H9 (cell line): ENCODE measurements at regions not wholly inside any gene's neighbourhood (a gene's known extent, or its start where the extent isn't known, plus 50 kb on each side); places are given as distances from the start of the nearest gene placed in this dataset.

Experiments
- DNase-seq: peaks from one replicate; pipeline ENCODE4 v3.0.0-alpha.2; 2017
- H2AFZ ChIP-seq: one replicate; pipeline ENCODE4 v1.6.1; 2013; ENCODE audit warnings: mild to moderate bottlenecking, low read length, control low read depth, moderate library complexity
- H2AK5ac ChIP-seq: 2 replicates; pipeline ENCODE4 v1.6.1; 2013; ENCODE audit warnings: low read length, control low read depth, mixed read lengths; ENCODE audit not compliant: insufficient read length
- H2BK120ac ChIP-seq: one replicate; pipeline ENCODE4 v1.6.1; 2013; ENCODE audit warnings: low read depth, mild to moderate bottlenecking, low read length, control low read depth, inconsistent platforms; ENCODE audit not compliant: poor library complexity, severe bottlenecking
- H2BK12ac ChIP-seq: 2 replicates; pipeline ENCODE4 v1.6.1; 2013; ENCODE audit warnings: low read length, control low read depth, mixed read lengths, low read depth; ENCODE audit not compliant: insufficient read length
- H2BK15ac ChIP-seq: 2 replicates; pipeline ENCODE4 v1.6.1; 2013; ENCODE audit warnings: low read depth, low read length, control low read depth
- H2BK20ac ChIP-seq: one replicate; pipeline ENCODE4 v1.6.1; 2013; ENCODE audit warnings: low read depth, mild to moderate bottlenecking, low read length, control low read depth, inconsistent platforms; ENCODE audit not compliant: poor library complexity, severe bottlenecking
- H2BK5ac ChIP-seq: 2 replicates; pipeline ENCODE4 v1.6.1; 2013; ENCODE audit warnings: low read length, control low read depth, mixed read lengths; ENCODE audit not compliant: insufficient read length
- H3K14ac ChIP-seq: 2 replicates; pipeline ENCODE4 v1.6.1; 2013; ENCODE audit warnings: low read length, control low read depth; ENCODE audit not compliant: insufficient read depth
- H3K18ac ChIP-seq: 2 replicates; pipeline ENCODE4 v1.6.1; 2013; ENCODE audit warnings: low read depth, mild to moderate bottlenecking, mixed read lengths, low read length, control low read depth; ENCODE audit not compliant: insufficient read length
- H3K23ac ChIP-seq: 2 replicates; pipeline ENCODE4 v1.6.1; 2013; ENCODE audit warnings: low read length, control low read depth, mixed read lengths, low read depth; ENCODE audit not compliant: insufficient read length
- H3K23me2 ChIP-seq: 2 replicates; pipeline ENCODE4 v1.6.1; 2013; ENCODE audit warnings: low read depth, mild to moderate bottlenecking, mixed read lengths, low read length, control low read depth; ENCODE audit not compliant: insufficient read length, poor library complexity, severe bottlenecking
- H3K27ac ChIP-seq: 2 replicates; pipeline ENCODE4 v1.5.1; 2013; ENCODE audit warnings: low read length, control low read depth, mixed read lengths, low read depth; ENCODE audit not compliant: insufficient read length
- H3K27me3 ChIP-seq: 2 replicates; pipeline ENCODE4 v1.6.1; 2013; ENCODE audit warnings: low read length, control low read depth, inconsistent platforms; ENCODE audit not compliant: insufficient read depth
- H3K4ac ChIP-seq: 2 replicates; pipeline ENCODE4 v1.6.1; 2013; ENCODE audit warnings: low read depth, mild to moderate bottlenecking, control low read depth, inconsistent platforms, low read length, moderate library complexity
- H3K4me1 ChIP-seq: 2 replicates; pipeline ENCODE4 v1.6.1; 2013; ENCODE audit warnings: low read length, control low read depth, inconsistent platforms; ENCODE audit not compliant: insufficient read depth
- H3K4me2 ChIP-seq: 2 replicates; pipeline ENCODE4 v1.6.1; 2013; ENCODE audit warnings: low read length, control low read depth, mixed read lengths; ENCODE audit not compliant: insufficient read length, insufficient read depth
- H3K56ac ChIP-seq: 2 replicates; pipeline ENCODE4 v1.6.1; 2013; ENCODE audit warnings: low read depth, mild to moderate bottlenecking, mixed read lengths, low read length, control low read depth; ENCODE audit not compliant: insufficient read length
- H3K79me1 ChIP-seq: 2 replicates; pipeline ENCODE4 v1.6.1; 2013; ENCODE audit warnings: low read depth, mild to moderate bottlenecking, moderate library complexity, low read length, control low read depth, inconsistent platforms; ENCODE audit not compliant: insufficient read depth, poor library complexity, severe bottlenecking
- H3K79me2 ChIP-seq: 2 replicates; pipeline ENCODE4 v1.6.1; 2013; ENCODE audit warnings: low read length, control low read depth, inconsistent platforms; ENCODE audit not compliant: insufficient read depth
- H3K9ac ChIP-seq: 2 replicates; pipeline ENCODE4 v1.6.1; 2013; ENCODE audit warnings: low read length, control low read depth, mixed read lengths; ENCODE audit not compliant: insufficient read length; ENCODE audit errors: extremely low read depth
- H3K9me3 ChIP-seq: one replicate; pipeline ENCODE4 v1.6.1; 2013; ENCODE audit warnings: low read depth, low read length, inconsistent platforms; ENCODE audit not compliant: control insufficient read depth
- H3T11ph ChIP-seq: one replicate; pipeline ENCODE4 v1.6.1; 2013; ENCODE audit warnings: mild to moderate bottlenecking, low read length, control low read depth, inconsistent platforms
- H4K20me1 ChIP-seq: one replicate; pipeline ENCODE4 v1.6.1; 2013; ENCODE audit not compliant: control insufficient read depth, insufficient read length, insufficient read depth
- H4K5ac ChIP-seq: 2 replicates; pipeline ENCODE4 v1.6.1; 2013; ENCODE audit warnings: low read depth, mild to moderate bottlenecking, mixed read lengths, low read length, control low read depth; ENCODE audit not compliant: insufficient read length
- H4K8ac ChIP-seq: replicated peaks from 2 replicates; pipeline ENCODE4 v1.6.1; 2013; ENCODE audit warnings: low read length, control low read depth, mixed read lengths, low read depth; ENCODE audit not compliant: insufficient read length
- H4K91ac ChIP-seq: 2 replicates; pipeline ENCODE4 v1.6.1; 2013; ENCODE audit warnings: low read depth, mild to moderate bottlenecking, moderate library complexity, mixed read lengths, low read length, control low read depth; ENCODE audit not compliant: insufficient read length
- H3K27ac Mint-ChIP-seq, 3 experiments: 2 replicates in 2 of 3; 3 replicates in 1 of 3; pipeline ENCODE4 v1.8.0; 2020 to 2021; ENCODE audit warnings: mixed read lengths in 3 of 3, mild to moderate bottlenecking in 1 of 3, moderate library complexity in 1 of 3
- H3K27me3 Mint-ChIP-seq: 2 replicates; pipeline ENCODE4 v1.8.0; 2021; ENCODE audit warnings: low read depth, mild to moderate bottlenecking, moderate library complexity, mixed read lengths
- H3K36me3 Mint-ChIP-seq, 3 experiments: 2 replicates in 2 of 3; 3 replicates in 1 of 3; pipeline ENCODE4 v1.8.0; 2020 to 2021; ENCODE audit warnings: low read depth in 3 of 3, mixed read lengths in 3 of 3; ENCODE audit not compliant: insufficient read depth in 1 of 3
- H3K4me1 Mint-ChIP-seq, 2 experiments: 2 replicates each; pipeline ENCODE4 v1.8.0; 2020; ENCODE audit warnings: mixed read lengths in 2 of 2
- H3K4me3 Mint-ChIP-seq, 2 experiments: 2 replicates in 1 of 2; 3 replicates in 1 of 2; pipeline ENCODE4 v1.8.0; 2020 to 2021; ENCODE audit warnings: mild to moderate bottlenecking in 2 of 2, mixed read lengths in 2 of 2, moderate library complexity in 1 of 2
- H3K9me3 Mint-ChIP-seq, 2 experiments: 2 replicates in 1 of 2; 3 replicates in 1 of 2; pipeline ENCODE4 v1.8.0; 2020; ENCODE audit warnings: mild to moderate bottlenecking in 2 of 2, mixed read lengths in 2 of 2, moderate library complexity in 1 of 2
- WGBS: extraction: QIAGEN DNeasy Blood & Tissue Kit; methylation state at CpG from one replicate; pipeline ENCODE4 v1.1.7; 2013; ENCODE audit warnings: missing lambda C conversion rate, low lambda C conversion rate, mixed read lengths; ENCODE audit not compliant: insufficient read length; ENCODE audit errors: extremely low coverage; 5-methylcytosine and 5-hydroxymethylcytosine counted together
- TF ChIP-seq, protein P1 (sequence below): fragments of 200-600 bp; sonication (generic); conservative IDR thresholded peaks from 3 replicates; pipeline ENCODE4 v1.8.0; 2021; ENCODE audit warnings: antibody characterized with exemption, mild to moderate bottlenecking

GRCh38 chr3:189500299-189500698 is 130.9 kb upstream of the TP63 start:
- Mint-ChIP-seq H3K36me3 (no peaks in the 10 kb centered on the region), H3K4me1 (no peaks in the 10 kb centered on the region), H3K4me3 (no peak overlapping the region), H3K9me3 (no peaks in the 10 kb centered on the region), H3K27ac (no peak overlapping the region), H3K27me3 (no peaks in the 10 kb centered on the region)
- no peak for DNase-seq
- H3K79me1 ChIP-seq: no peaks in the 10 kb centered on the region
- no CpG with 5 or more reads among the region's 4 CpGs for WGBS
- no peak overlapping the region for H3K27ac ChIP-seq
- H3K23ac ChIP-seq: no peak overlapping the region
- no peak overlapping the region for H2AFZ ChIP-seq
- no peak overlapping the region for H4K5ac ChIP-seq
- no peaks in the 10 kb centered on the region for H4K20me1 ChIP-seq
- no peak overlapping the region for H3K56ac ChIP-seq
- H2BK15ac ChIP-seq: no peak overlapping the region
- no peak overlapping the region for H2BK5ac ChIP-seq
- no peak overlapping the region for H4K91ac ChIP-seq
- no peaks in the 10 kb centered on the region for H3K23me2 ChIP-seq
- TF ChIP-seq, protein P1, sequence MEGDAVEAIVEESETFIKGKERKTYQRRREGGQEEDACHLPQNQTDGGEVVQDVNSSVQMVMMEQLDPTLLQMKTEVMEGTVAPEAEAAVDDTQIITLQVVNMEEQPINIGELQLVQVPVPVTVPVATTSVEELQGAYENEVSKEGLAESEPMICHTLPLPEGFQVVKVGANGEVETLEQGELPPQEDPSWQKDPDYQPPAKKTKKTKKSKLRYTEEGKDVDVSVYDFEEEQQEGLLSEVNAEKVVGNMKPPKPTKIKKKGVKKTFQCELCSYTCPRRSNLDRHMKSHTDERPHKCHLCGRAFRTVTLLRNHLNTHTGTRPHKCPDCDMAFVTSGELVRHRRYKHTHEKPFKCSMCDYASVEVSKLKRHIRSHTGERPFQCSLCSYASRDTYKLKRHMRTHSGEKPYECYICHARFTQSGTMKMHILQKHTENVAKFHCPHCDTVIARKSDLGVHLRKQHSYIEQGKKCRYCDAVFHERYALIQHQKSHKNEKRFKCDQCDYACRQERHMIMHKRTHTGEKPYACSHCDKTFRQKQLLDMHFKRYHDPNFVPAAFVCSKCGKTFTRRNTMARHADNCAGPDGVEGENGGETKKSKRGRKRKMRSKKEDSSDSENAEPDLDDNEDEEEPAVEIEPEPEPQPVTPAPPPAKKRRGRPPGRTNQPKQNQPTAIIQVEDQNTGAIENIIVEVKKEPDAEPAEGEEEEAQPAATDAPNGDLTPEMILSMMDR: no peak
- H2BK120ac ChIP-seq: no peak overlapping the region
- no peak overlapping the region for H3K4ac ChIP-seq
- no peak overlapping the region for H2BK12ac ChIP-seq
- H3T11ph ChIP-seq: no peak overlapping the region
- H3K18ac ChIP-seq: no peak overlapping the region
- no peak overlapping the region for H4K8ac ChIP-seq
- no peak overlapping the region for H2AK5ac ChIP-seq
- no peak overlapping the region for H3K4me2 ChIP-seq
- H3K27me3 ChIP-seq: no peaks in the 10 kb centered on the region
- no peaks in the 10 kb centered on the region for H3K4me1 ChIP-seq
- H3K9me3 ChIP-seq: no peaks in the 10 kb centered on the region
- H3K79me2 ChIP-seq: no peaks in the 10 kb centered on the region
- no peak overlapping the region for H3K9ac ChIP-seq
- H3K14ac ChIP-seq: no peak overlapping the region
- H2BK20ac ChIP-seq: no peak overlapping the region
